Memory B cell (primary cell): ENCODE measurements at regions not wholly inside any gene's neighbourhood (a gene's known extent, or its start where the extent isn't known, plus 50 kb on each side); places are given as distances from the start of the nearest gene placed in this dataset.
"Not testable (repeated sequence)": the region's sequence is repeated elsewhere in the genome, so short reads cannot be mapped to it uniquely, and the experiment has no call there.

Experiments
- ATAC-seq: fragments of 150-1000 bp; cut with Tn5 transposase; 2 replicates; pipeline ENCODE4 v1.10.0; 2021; ENCODE audit warnings: low read depth, mild to moderate bottlenecking, moderate library complexity
- DNase-seq, 2 donors: peaks; one replicate each; pipeline ENCODE4 v3.0.0; 2022; ENCODE audit warnings: low spot score in 2 of 2
- H3K27ac Mint-ChIP-seq: one replicate; pipeline ENCODE4 v1.8.0; 2022; ENCODE audit warnings: mild to moderate bottlenecking, moderate library complexity, mixed read lengths
- H3K27me3 Mint-ChIP-seq: one replicate; pipeline ENCODE4 v1.8.0; 2022; ENCODE audit warnings: mixed read lengths
- H3K36me3 Mint-ChIP-seq: one replicate; pipeline ENCODE4 v1.8.0; 2022; ENCODE audit warnings: mild to moderate bottlenecking, mixed read lengths
- H3K4me1 Mint-ChIP-seq: one replicate; pipeline ENCODE4 v1.8.0; 2022; ENCODE audit warnings: mixed read lengths
- H3K4me3 Mint-ChIP-seq: one replicate; pipeline ENCODE4 v1.8.0; 2022; ENCODE audit warnings: mild to moderate bottlenecking, moderate library complexity, mixed read lengths
- H3K9me3 Mint-ChIP-seq: one replicate; pipeline ENCODE4 v1.8.0; 2022; ENCODE audit warnings: mixed read lengths

GRCh38 chr7:4575254-4575653, 106.8 kb upstream of the FOXK1 start:
- Mint-ChIP-seq H3K9me3 (peaks cover 4% of the 10 kb centered on the region), H3K36me3 (peaks cover 2% of the 10 kb centered on the region), H3K27ac (no peak overlapping the region), H3K27me3 (peaks cover 7% of the 10 kb centered on the region), H3K4me3 (no peak overlapping the region), H3K4me1 (no peaks in the 10 kb centered on the region)
- ATAC-seq (no peak), DNase-seq (no peak)

- Mint-ChIP-seq H3K27me3 (peaks cover 6% of the 10 kb centered on the region), H3K36me3 (no peaks in the 10 kb centered on the region), H3K9me3 (no peaks in the 10 kb centered on the region), H3K27ac (no peak overlapping the region), H3K4me3 (no peak overlapping the region), H3K4me1 (no peaks in the 10 kb centered on the region)
- ATAC-seq = no peak
- DNase-seq = no peak
Measured at GRCh38 chr7:4602905-4603842, 78.9 kb upstream of the FOXK1 start.

- H3K36me3 Mint-ChIP-seq = no peaks in the 10 kb centered on the region
- H3K4me1 Mint-ChIP-seq = no peaks in the 10 kb centered on the region
- no peak overlapping the region for H3K4me3 Mint-ChIP-seq
- no peak for ATAC-seq
- peaks cover 6% of the 10 kb centered on the region for H3K27me3 Mint-ChIP-seq
- no peaks in the 10 kb centered on the region for H3K9me3 Mint-ChIP-seq
- H3K27ac Mint-ChIP-seq = no peak overlapping the region
- no peak for DNase-seq
Measured at GRCh38 chr7:4603843-4604231, 78.3 kb upstream of the FOXK1 start.

- Mint-ChIP-seq H3K27me3 (peaks cover 6% of the 10 kb centered on the region), H3K27ac (no peak overlapping the region), H3K4me3 (no peak overlapping the region), H3K36me3 (no peaks in the 10 kb centered on the region), H3K4me1 (no peaks in the 10 kb centered on the region), H3K9me3 (no peaks in the 10 kb centered on the region)
- ATAC-seq = no peak
- no peak for DNase-seq
Measured at GRCh38 chr7:4604456-4604940, 77.6 kb upstream of the FOXK1 start.

GRCh38 chr7:4606797-4607196, 75.3 kb upstream of the FOXK1 start:
- DNase-seq (no peak), ATAC-seq (no peak)
- peaks cover 8% of the 10 kb centered on the region for H3K27me3 Mint-ChIP-seq
- H3K4me1 Mint-ChIP-seq = no peaks in the 10 kb centered on the region
- no peaks in the 10 kb centered on the region for H3K9me3 Mint-ChIP-seq
- H3K36me3 Mint-ChIP-seq = no peaks in the 10 kb centered on the region
- H3K27ac Mint-ChIP-seq = no peak overlapping the region
- H3K4me3 Mint-ChIP-seq = no peak overlapping the region

- Mint-ChIP-seq H3K4me1 (no peaks in the 10 kb centered on the region), H3K4me3 (no peak overlapping the region), H3K27me3 (peaks cover 8% of the 10 kb centered on the region), H3K9me3 (no peaks in the 10 kb centered on the region), H3K36me3 (no peaks in the 10 kb centered on the region), H3K27ac (no peak overlapping the region)
- no peak for DNase-seq
- no peak for ATAC-seq
Measured at GRCh38 chr7:4607311-4607729, 74.8 kb upstream of the FOXK1 start.

GRCh38 chr7:4609576-4609975, 72.5 kb upstream of the FOXK1 start:
- Mint-ChIP-seq H3K4me1 (peaks cover 10% of the 10 kb centered on the region), H3K27me3 (peaks cover 11% of the 10 kb centered on the region)
- ATAC-seq, H3K36me3 Mint-ChIP-seq, H3K4me3 Mint-ChIP-seq, H3K9me3 Mint-ChIP-seq, H3K27ac Mint-ChIP-seq, DNase-seq: not testable (repeated sequence)

GRCh38 chr7:4610768-4611467, 71.2 kb upstream of the FOXK1 start:
- Mint-ChIP-seq H3K27ac (no peak overlapping the region), H3K27me3 (peaks cover 11% of the 10 kb centered on the region)

GRCh38 chr7:4612237-4612636, 69.9 kb upstream of the FOXK1 start:
- no peak overlapping the region for H3K4me3 Mint-ChIP-seq
- no peaks in the 10 kb centered on the region for H3K9me3 Mint-ChIP-seq
- no peak overlapping the region for H3K27ac Mint-ChIP-seq
- no peak for ATAC-seq
- H3K4me1 Mint-ChIP-seq = peaks cover 10% of the 10 kb centered on the region
- H3K27me3 Mint-ChIP-seq = peaks cover 7% of the 10 kb centered on the region
- no peaks in the 10 kb centered on the region for H3K36me3 Mint-ChIP-seq
- DNase-seq = no peak

More at GRCh38 chr7:4610768-4611467, 71.2 kb upstream of the FOXK1 start:
- Mint-ChIP-seq H3K4me1 (peaks cover 10% of the 10 kb centered on the region), H3K4me3 (no peak overlapping the region), H3K36me3 (no peaks in the 10 kb centered on the region), H3K9me3 (no peaks in the 10 kb centered on the region)
- ATAC-seq (peak; percentile 74), DNase-seq (peak; percentile 51 to 64)

- no peak for DNase-seq
- H3K9me3 Mint-ChIP-seq = no peaks in the 10 kb centered on the region
- no peak overlapping the region for H3K27ac Mint-ChIP-seq
- peaks cover 7% of the 10 kb centered on the region for H3K27me3 Mint-ChIP-seq
- peak overlapping the region; percentile 55 for H3K4me3 Mint-ChIP-seq
- H3K4me1 Mint-ChIP-seq = peaks cover 10% of the 10 kb centered on the region
- no peaks in the 10 kb centered on the region for H3K36me3 Mint-ChIP-seq
- ATAC-seq = no peak
Measured at GRCh38 chr7:4612939-4613841, 68.9 kb upstream of the FOXK1 start.

GRCh38 chr7:4613846-4614548, 68.1 kb upstream of the FOXK1 start:
- H3K4me3 Mint-ChIP-seq = peak overlapping the region; percentile 39
- H3K27ac Mint-ChIP-seq = no peak overlapping the region
- H3K27me3 Mint-ChIP-seq = peaks cover 7% of the 10 kb centered on the region
- H3K36me3 Mint-ChIP-seq = no peaks in the 10 kb centered on the region
- H3K9me3 Mint-ChIP-seq = no peaks in the 10 kb centered on the region
- DNase-seq = no peak
- peaks cover 10% of the 10 kb centered on the region for H3K4me1 Mint-ChIP-seq
- ATAC-seq = no peak

- no peak overlapping the region for H3K4me3 Mint-ChIP-seq
- DNase-seq (no peak), ATAC-seq (no peak)
- H3K27ac Mint-ChIP-seq = no peak overlapping the region
- H3K4me1 Mint-ChIP-seq = peaks cover 13% of the 10 kb centered on the region
- no peaks in the 10 kb centered on the region for H3K36me3 Mint-ChIP-seq
- H3K9me3 Mint-ChIP-seq = no peaks in the 10 kb centered on the region
- peaks cover 4% of the 10 kb centered on the region for H3K27me3 Mint-ChIP-seq
Measured at GRCh38 chr7:4616116-4616515, 66.0 kb upstream of the FOXK1 start.

GRCh38 chr7:4621396-4621795, 60.7 kb upstream of the FOXK1 start:
- Mint-ChIP-seq H3K4me3 (no peak overlapping the region), H3K27ac (no peak overlapping the region), H3K36me3 (peaks cover 3% of the 10 kb centered on the region), H3K4me1 (peaks cover 8% of the 10 kb centered on the region), H3K9me3 (peaks cover 4% of the 10 kb centered on the region), H3K27me3 (no peaks in the 10 kb centered on the region)
- ATAC-seq (no peak), DNase-seq (no peak)
